ENCODE measurements at regions not wholly inside any gene's neighbourhood (a gene's known extent, or its start where the extent isn't known, plus 50 kb on each side); places are given as distances from the start of the nearest gene placed in this dataset.

- DNase-seq (ENCODE audit: low read depth, low spot score), result no peak
- no peak overlapping the region for H3K4me3 ChIP-seq (ENCODE audit: low read depth, low read length)
- in situ Hi-C loops (cut with HindIII; ENCODE audit: low sequenced_read_pairs), result no loop called here
- TF ChIP-seq, protein P1, sequence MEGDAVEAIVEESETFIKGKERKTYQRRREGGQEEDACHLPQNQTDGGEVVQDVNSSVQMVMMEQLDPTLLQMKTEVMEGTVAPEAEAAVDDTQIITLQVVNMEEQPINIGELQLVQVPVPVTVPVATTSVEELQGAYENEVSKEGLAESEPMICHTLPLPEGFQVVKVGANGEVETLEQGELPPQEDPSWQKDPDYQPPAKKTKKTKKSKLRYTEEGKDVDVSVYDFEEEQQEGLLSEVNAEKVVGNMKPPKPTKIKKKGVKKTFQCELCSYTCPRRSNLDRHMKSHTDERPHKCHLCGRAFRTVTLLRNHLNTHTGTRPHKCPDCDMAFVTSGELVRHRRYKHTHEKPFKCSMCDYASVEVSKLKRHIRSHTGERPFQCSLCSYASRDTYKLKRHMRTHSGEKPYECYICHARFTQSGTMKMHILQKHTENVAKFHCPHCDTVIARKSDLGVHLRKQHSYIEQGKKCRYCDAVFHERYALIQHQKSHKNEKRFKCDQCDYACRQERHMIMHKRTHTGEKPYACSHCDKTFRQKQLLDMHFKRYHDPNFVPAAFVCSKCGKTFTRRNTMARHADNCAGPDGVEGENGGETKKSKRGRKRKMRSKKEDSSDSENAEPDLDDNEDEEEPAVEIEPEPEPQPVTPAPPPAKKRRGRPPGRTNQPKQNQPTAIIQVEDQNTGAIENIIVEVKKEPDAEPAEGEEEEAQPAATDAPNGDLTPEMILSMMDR (IDR thresholded peaks at IDR 0.05; ENCODE audit: low read depth, low read length), result no peak
These were observed 84.9 kb downstream of the MID1IP1 start for GRCh38 chrX:38886112-38886511.

- DNase-seq (ENCODE audit: low read depth, low spot score), result no peak
- no peak overlapping the region for H3K4me3 ChIP-seq (ENCODE audit: low read depth, low read length)
- in situ Hi-C loops (cut with HindIII; ENCODE audit: low sequenced_read_pairs), result no loop called here
- TF ChIP-seq, protein P1 (IDR thresholded peaks at IDR 0.05; ENCODE audit: low read depth, low read length), result no peak
These were observed 86.0 kb downstream of the MID1IP1 start for GRCh38 chrX:38887222-38887621.

GRCh38 chrX:38890326-38890725 lies 89.1 kb downstream of the MID1IP1 start:
- DNase-seq (ENCODE audit: low read depth, low spot score), result no peak
- TF ChIP-seq, protein P1 (IDR thresholded peaks at IDR 0.05; ENCODE audit: low read depth, low read length), result no peak
- no peak overlapping the region for H3K4me3 ChIP-seq (ENCODE audit: low read depth, low read length)
- in situ Hi-C loops (cut with HindIII; ENCODE audit: low sequenced_read_pairs), result no loop called here

- TF ChIP-seq, protein P1 (IDR thresholded peaks at IDR 0.05; ENCODE audit: low read depth, low read length), result no peak
- in situ Hi-C loops (cut with HindIII; ENCODE audit: low sequenced_read_pairs), result no loop called here
- DNase-seq (ENCODE audit: low read depth, low spot score), result no peak
- H3K4me3 ChIP-seq (ENCODE audit: low read depth, low read length), result no peak overlapping the region
These were observed 89.7 kb downstream of the MID1IP1 start for GRCh38 chrX:38890963-38891362.

GRCh38 chrX:38891641-38892413 lies 90.6 kb downstream of the MID1IP1 start:
- DNase-seq (ENCODE audit: low read depth, low spot score), result no peak
- in situ Hi-C loops (cut with HindIII; ENCODE audit: low sequenced_read_pairs), result no loop called here
- TF ChIP-seq, protein P1 (IDR thresholded peaks at IDR 0.05; ENCODE audit: low read depth, low read length), result no peak

DNA sequence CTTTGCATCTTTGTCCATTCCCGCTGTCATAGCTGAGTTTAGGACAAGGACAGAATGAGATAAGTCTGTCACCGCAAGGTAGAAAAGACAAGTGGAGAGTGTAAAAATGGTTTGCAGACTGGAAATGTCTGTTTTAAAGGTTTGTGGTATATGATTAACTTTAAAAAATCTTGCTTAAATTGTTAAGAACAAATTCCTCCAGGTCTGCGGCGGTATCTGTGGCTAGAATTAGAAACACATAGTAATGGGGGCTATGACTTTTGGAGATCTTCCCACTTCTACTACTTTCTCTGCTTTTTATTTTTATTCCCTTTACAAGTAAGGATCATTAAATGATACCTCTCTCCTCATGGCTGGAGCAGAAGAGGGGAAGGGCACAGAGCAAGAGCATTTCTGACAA lies 92.2 kb downstream of the MID1IP1 start:
- in situ Hi-C loops (cut with HindIII; ENCODE audit: low sequenced_read_pairs), result no loop called here
- TF ChIP-seq, protein P1 (IDR thresholded peaks at IDR 0.05; ENCODE audit: low read depth, low read length), result no peak
- peak; percentile 35 for DNase-seq (ENCODE audit: low read depth, low spot score)
- no peak overlapping the region for H3K4me3 ChIP-seq (ENCODE audit: low read depth, low read length)

More at GRCh38 chrX:38891641-38892413, 90.6 kb downstream of the MID1IP1 start:
- H3K4me3 ChIP-seq (ENCODE audit: low read depth, low read length), result no peak overlapping the region
